Coronary artery (tissue), 2 donors: ENCODE measurements at regions not wholly inside any gene's neighbourhood (a gene's known extent, or its start where the extent isn't known, plus 50 kb on each side); places are given as distances from the start of the nearest gene placed in this dataset.

ENCODE experiments used
- DNase-seq: peaks from one replicate; pipeline ENCODE4 v3.0.0-alpha.2; 2017; ENCODE audit warnings: low spot score
- H3K27ac ChIP-seq, 2 donors: fragments of 200-600 bp; sonication (generic); one replicate each; pipeline ENCODE4 v1.5.1; 2016 to 2019
- H3K4me3 ChIP-seq: fragments of 200-600 bp; sonication (generic); 2 replicates; pipeline ENCODE4 v1.5.1; 2016; ENCODE audit warnings: mild to moderate bottlenecking, moderate library complexity
- TF ChIP-seq, protein P1 (sequence below): fragments of 200-600 bp; sonication (generic); IDR thresholded peaks from one replicate; pipeline ENCODE4 v1.5.1; 2019; ENCODE audit warnings: antibody characterized with exemption

DNA sequence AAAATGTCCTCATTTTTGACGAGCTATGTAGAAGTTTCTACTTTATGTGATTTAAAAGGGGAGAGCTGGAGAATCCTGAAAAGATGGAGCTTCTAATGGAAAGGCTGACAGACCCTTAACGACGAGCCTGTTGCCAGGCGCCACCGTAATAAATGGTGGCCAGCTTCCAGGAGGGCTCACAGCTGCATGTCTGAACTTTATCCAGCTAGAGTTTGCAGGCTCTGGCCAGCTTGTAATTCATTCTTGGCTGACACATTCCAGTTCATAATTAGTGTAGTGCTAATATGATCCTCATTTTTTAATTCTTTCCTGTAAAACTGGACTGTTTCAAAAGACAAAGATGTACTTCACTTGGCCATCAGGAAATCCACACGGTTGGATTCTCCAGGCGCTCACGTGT lies 246.7 kb downstream of the GAS1 start:
- H3K4me3 ChIP-seq = no peak overlapping the region

DNA sequence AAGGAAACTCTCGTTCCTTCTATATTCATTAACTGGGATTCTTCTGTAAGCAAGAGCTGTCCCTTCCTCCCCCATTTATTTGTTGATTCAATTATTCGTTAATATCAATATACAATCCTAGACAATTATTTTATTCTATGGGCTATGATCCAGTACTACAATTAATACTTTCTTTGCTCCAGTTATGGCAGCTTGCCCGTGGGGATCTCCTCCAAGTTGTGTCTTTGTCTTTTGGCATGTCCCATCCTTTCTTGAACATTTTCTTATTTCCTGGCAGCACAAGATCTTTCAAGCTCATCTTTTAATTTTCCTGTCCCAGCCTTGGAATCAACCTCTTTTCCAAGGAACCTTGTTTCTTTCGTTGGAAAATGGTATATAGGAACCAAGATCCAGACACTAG lies 249.3 kb downstream of the GAS1 start:
- no peak for DNase-seq
- TF ChIP-seq, protein P1, sequence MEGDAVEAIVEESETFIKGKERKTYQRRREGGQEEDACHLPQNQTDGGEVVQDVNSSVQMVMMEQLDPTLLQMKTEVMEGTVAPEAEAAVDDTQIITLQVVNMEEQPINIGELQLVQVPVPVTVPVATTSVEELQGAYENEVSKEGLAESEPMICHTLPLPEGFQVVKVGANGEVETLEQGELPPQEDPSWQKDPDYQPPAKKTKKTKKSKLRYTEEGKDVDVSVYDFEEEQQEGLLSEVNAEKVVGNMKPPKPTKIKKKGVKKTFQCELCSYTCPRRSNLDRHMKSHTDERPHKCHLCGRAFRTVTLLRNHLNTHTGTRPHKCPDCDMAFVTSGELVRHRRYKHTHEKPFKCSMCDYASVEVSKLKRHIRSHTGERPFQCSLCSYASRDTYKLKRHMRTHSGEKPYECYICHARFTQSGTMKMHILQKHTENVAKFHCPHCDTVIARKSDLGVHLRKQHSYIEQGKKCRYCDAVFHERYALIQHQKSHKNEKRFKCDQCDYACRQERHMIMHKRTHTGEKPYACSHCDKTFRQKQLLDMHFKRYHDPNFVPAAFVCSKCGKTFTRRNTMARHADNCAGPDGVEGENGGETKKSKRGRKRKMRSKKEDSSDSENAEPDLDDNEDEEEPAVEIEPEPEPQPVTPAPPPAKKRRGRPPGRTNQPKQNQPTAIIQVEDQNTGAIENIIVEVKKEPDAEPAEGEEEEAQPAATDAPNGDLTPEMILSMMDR = no peak
- Histone ChIP-seq H3K4me3 (no peak overlapping the region), H3K27ac (no peak overlapping the region)

More for the DNA sequence above, 246.7 kb downstream of the GAS1 start:
- TF ChIP-seq, protein P1 = no peak
- no peak overlapping the region for H3K27ac ChIP-seq
- no peak for DNase-seq

DNA sequence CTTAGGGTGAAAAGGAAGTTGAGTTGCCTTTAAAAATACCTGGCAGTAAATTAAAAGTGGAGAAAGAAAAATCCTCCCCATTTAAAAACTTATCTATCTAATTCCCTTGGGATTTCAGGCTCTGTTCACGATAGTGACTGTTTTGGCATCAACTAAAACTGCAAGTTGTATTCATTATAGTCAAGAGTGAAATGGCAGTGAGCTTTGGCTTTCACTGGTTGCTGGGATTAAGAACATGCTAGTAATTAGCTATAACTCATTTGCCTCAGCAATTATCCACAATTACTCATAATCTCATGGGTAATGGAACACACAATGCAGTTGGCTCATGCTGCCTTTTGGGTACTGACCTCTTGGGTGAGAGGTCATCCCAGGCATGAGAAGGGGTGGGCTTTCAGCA lies 250.1 kb downstream of the GAS1 start:
- TF ChIP-seq, protein P1 = no peak
- H3K27ac ChIP-seq = no peak overlapping the region
- H3K4me3 ChIP-seq = no peak overlapping the region
- DNase-seq = no peak

- H3K27ac ChIP-seq = no peak overlapping the region
- TF ChIP-seq, protein P1 = no peak
- no peak for DNase-seq
- H3K4me3 ChIP-seq = no peak overlapping the region
These were observed 251.3 kb downstream of the GAS1 start for GRCh38 chr9:86695910-86696424.

DNA sequence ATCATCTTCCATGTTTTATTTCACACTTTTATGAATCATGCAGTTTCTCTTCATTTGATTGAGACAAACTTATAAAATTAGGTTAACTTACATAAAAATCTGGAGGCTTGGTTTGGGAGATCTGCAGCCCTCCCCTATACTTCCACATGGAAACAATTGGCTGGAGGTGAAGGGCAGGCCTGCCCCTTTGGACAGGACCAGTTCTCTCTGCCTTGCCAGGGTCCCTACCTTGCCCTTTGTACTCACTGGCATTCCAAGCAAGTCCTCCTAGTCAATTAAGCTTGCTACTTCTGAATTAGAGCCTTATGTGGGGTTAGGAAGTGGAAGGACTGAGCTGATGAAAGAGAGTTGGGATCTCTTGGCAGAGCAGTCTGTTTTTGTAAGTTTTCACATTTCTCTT lies 257.3 kb downstream of the GAS1 start:
- no peak for DNase-seq
- H3K4me3 ChIP-seq = no peak overlapping the region
- H3K27ac ChIP-seq = no peak overlapping the region
- TF ChIP-seq, protein P1 = no peak

DNA sequence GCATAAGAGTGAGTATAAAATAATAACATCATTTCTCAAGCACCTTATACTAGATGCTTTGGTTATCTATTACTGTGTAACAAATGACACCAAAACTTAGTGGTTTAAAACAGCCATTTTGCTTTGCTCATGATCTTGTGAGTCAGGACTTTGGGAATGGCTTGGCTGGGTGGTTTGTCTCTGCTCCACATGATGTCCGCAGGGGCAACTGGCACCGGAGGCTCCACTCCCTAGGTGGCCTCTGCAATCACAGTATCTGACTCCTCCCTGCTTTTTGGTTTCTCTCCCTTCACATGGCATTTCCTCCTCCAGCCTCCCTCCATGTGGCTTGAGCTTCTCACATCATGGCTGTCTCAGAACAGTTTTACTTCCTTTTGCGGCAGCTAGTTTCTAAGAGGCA lies 259.5 kb downstream of the GAS1 start:
- no peak overlapping the region for H3K27ac ChIP-seq
- TF ChIP-seq, protein P1 = no peak
- no peak overlapping the region for H3K4me3 ChIP-seq
- no peak for DNase-seq

DNA sequence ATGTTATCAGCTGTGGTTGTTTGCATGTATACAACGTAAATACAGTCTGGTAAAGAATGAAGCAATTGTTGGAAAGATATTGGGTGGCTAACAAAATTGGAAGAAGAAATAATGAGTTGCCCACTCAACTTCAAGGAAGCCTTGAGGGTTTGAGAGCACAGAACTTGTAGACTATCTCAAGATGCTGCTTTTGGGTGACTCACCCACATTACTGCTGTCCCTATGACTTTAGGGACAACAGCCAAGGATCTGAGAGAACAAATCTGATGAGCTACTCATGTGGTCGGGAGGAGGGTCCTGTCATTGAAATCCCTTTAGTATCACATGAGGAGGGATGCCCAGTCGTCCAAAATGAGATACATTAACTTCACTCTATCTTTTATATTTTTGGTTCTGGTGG lies 261.8 kb downstream of the GAS1 start:
- TF ChIP-seq, protein P1 = no peak
- no peak for DNase-seq
- no peak overlapping the region for H3K4me3 ChIP-seq
- no peak overlapping the region for H3K27ac ChIP-seq
